ENCODE measurements at regions not wholly inside any gene's neighbourhood (a gene's known extent, or its start where the extent isn't known, plus 50 kb on each side); places are given as distances from the start of the nearest gene placed in this dataset.

DNA sequence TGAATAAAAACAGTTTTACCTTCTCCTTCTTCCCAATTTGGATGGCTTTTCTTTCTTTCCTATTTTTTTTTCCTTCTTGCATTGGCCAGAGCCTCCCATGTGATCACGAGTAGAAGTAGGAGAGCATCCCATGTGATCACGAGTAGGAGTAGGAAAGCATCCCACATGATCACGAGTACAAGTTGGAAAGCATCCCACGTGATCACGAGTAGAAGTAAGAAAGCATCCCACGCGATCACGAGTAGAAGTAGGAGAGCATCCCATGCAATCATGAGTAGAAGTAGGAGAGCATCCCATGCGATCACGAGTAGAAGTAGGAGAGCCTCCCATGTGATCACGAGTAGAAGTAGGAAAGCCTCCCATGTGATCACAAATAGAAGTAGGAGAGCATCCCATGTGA is 218.6 kb downstream of the DLL1 start:
- H3K9me3 ChIP-seq, result peaks cover 0 to 9% (median 0%) of the 10 kb centered on the region in 3 donors
- H3K27ac ChIP-seq, result no peak overlapping the region
- TF ChIP-seq, protein P1, sequence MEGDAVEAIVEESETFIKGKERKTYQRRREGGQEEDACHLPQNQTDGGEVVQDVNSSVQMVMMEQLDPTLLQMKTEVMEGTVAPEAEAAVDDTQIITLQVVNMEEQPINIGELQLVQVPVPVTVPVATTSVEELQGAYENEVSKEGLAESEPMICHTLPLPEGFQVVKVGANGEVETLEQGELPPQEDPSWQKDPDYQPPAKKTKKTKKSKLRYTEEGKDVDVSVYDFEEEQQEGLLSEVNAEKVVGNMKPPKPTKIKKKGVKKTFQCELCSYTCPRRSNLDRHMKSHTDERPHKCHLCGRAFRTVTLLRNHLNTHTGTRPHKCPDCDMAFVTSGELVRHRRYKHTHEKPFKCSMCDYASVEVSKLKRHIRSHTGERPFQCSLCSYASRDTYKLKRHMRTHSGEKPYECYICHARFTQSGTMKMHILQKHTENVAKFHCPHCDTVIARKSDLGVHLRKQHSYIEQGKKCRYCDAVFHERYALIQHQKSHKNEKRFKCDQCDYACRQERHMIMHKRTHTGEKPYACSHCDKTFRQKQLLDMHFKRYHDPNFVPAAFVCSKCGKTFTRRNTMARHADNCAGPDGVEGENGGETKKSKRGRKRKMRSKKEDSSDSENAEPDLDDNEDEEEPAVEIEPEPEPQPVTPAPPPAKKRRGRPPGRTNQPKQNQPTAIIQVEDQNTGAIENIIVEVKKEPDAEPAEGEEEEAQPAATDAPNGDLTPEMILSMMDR (IDR thresholded peaks at IDR 0.05), result no peak
- TF ChIP-seq POLR2A (IDR thresholded peaks at IDR 0.05), result no peak
- TF ChIP-seq EP300 (IDR thresholded peaks at IDR 0.05), result no peak
- H3K4me1 ChIP-seq, result no peaks in the 10 kb centered on the region
- H3K36me3 ChIP-seq, result no peaks in the 10 kb centered on the region
- no peak for ATAC-seq
- 83 to 85% methylated on average over 8 to 9 of the region's 11 CpGs for WGBS, 2 donors (ENCODE audit: low coverage in 1 of 2)
- H3K4me3 ChIP-seq, result no peak overlapping the region
- H3K27me3 ChIP-seq, result peaks cover 6% of the 10 kb centered on the region

DNA sequence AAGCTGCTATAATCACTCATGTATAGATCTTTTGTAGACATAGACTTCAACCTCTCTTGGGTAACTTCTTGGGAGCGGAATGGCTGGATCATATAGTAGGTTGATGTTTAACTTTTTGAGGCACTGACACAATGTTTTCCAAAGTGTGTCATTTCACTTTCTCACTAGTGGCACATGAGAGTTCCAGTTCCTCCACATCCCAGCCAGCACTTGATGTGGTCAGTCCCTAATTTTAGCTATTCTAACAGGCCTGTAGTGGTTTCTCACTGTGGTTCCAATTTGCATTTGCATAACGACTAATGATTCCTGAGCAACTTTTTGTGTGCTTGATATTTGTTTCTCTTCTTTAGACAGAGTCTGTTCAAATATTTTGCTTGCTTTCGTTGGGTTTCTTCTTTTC is 221.3 kb downstream of the DLL1 start:
- Histone ChIP-seq H3K36me3 (no peaks in the 10 kb centered on the region), H3K27me3 (peaks cover 6% of the 10 kb centered on the region), H3K27ac (no peak overlapping the region), H3K9me3 (peaks cover 0 to 9% (median 0%) of the 10 kb centered on the region in 3 donors), H3K4me3 (no peak overlapping the region), H3K4me1 (no peaks in the 10 kb centered on the region)
- 85 to 94% methylated on average over 3 of the region's 3 CpGs for WGBS, 2 donors (ENCODE audit: low coverage in 1 of 2)
- TF ChIP-seq EP300 (IDR thresholded peaks at IDR 0.05) (no peak), POLR2AphosphoS5 (IDR thresholded peaks at IDR 0.05) (no peak), POLR2A (IDR thresholded peaks at IDR 0.05) (no peak)
- TF ChIP-seq, protein P1 (IDR thresholded peaks at IDR 0.05), result no peak
- ATAC-seq, result no peak

DNA sequence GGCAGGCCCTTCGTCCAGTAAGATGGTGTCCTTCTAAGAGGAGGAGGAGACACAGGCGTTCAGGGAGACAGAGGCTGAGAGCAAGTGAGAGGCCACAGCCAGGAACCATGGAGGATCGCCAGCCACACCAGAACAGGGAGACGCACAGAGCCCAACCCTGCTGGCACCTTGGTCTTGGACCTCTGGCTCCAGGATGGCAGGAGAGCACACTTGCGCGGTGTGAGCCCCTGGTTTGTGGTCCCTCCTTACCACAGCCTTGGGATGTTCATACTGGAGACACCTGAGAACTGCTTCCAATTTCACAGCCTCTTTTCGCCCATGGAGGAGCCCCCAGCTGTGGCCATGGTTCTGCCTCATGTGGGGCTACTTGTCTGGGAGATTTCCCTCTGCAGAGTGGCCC is 222.4 kb downstream of the DLL1 start:
- peaks cover 0 to 9% (median 0%) of the 10 kb centered on the region in 3 donors for H3K9me3 ChIP-seq
- no peak overlapping the region for H3K27ac ChIP-seq
- TF ChIP-seq, protein P1 (IDR thresholded peaks at IDR 0.05), result no peak
- no peaks in the 10 kb centered on the region for H3K36me3 ChIP-seq
- 67% methylated on average over 3 of the region's 7 CpGs; no CpG with 5 or more reads in 1 of the 2 donors for WGBS, 2 donors (ENCODE audit: low coverage in 1 of 2)
- no peak overlapping the region for H3K4me3 ChIP-seq
- H3K27me3 ChIP-seq, result peaks cover 6% of the 10 kb centered on the region
- no peaks in the 10 kb centered on the region for H3K4me1 ChIP-seq
- ATAC-seq, result no peak

DNA sequence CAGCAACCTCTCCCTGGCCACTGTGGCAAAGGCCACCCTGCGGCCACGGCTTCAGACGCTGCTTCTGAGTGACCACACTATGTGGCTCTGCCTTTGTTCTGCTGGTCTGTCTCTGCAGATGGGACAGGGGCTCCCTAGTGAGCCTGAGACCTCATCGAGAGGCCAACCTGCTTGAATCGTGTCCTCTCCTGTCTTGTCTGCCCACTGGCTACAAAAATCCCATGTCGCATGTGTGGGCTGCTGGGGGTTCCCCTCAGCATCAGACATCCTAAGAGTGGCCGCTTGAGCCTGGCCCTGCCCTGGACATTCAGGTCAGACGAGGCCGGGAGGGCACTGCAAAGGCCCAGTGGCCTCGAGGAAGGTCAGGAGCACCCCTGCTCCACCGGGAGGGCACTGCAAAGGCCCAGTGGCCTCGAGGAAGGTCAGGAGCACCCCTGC is 222.9 kb downstream of the DLL1 start:
- no peaks in the 10 kb centered on the region for H3K4me1 ChIP-seq
- peaks cover 6% of the 10 kb centered on the region for H3K27me3 ChIP-seq
- ATAC-seq, result no peak
- H3K27ac ChIP-seq, result no peak overlapping the region
- H3K4me3 ChIP-seq, result no peak overlapping the region
- no CpG with 5 or more reads among the region's 12 CpGs for WGBS, 2 donors (ENCODE audit: low coverage in 1 of 2)
- no peaks in the 10 kb centered on the region for H3K36me3 ChIP-seq
- TF ChIP-seq POLR2A (IDR thresholded peaks at IDR 0.05), result no peak
- no peak for TF ChIP-seq EP300 (IDR thresholded peaks at IDR 0.05)
- TF ChIP-seq, protein P1 (IDR thresholded peaks at IDR 0.05), result no peak
- TF ChIP-seq POLR2AphosphoS5 (IDR thresholded peaks at IDR 0.05), result no peak
- H3K9me3 ChIP-seq, result peaks cover 0 to 9% (median 0%) of the 10 kb centered on the region in 3 donors

DNA sequence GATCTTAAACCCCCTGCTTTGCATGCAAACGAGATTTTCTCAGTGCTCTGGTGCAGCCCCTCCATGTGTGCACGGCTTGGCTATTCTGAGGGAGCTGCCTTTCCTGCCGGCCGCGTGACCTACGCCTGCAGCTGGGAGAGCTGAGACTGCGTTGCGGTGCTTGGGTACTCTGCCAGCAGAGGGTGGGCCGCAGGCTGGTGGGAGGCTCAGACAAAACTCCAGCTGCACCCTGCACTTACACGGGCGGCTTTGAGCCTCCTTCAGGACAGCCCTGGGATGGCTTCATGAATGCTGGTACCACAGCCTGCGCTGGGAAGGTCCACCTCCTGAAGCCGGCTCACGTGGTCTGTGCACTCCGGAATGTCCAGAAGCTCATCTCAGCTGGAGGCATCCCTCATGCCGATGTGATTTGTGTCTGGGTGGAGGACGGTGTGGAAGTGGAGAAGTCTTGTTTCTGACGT is 223.7 kb downstream of the DLL1 start:
- H3K9me3 ChIP-seq, result peaks cover 0 to 9% (median 0%) of the 10 kb centered on the region in 3 donors
- no peak overlapping the region for H3K4me3 ChIP-seq
- peaks cover 6% of the 10 kb centered on the region for H3K27me3 ChIP-seq
- 20 to 23% methylated on average over 2 to 6 of the region's 18 CpGs for WGBS, 2 donors (ENCODE audit: low coverage in 1 of 2)
- no peaks in the 10 kb centered on the region for H3K36me3 ChIP-seq
- H3K27ac ChIP-seq, result no peak overlapping the region
- TF ChIP-seq POLR2A (IDR thresholded peaks at IDR 0.05), result no peak
- TF ChIP-seq POLR2AphosphoS5 (IDR thresholded peaks at IDR 0.05), result no peak
- TF ChIP-seq, protein P1 (IDR thresholded peaks at IDR 0.05), result no peak
- no peak for TF ChIP-seq EP300 (IDR thresholded peaks at IDR 0.05)
- no peaks in the 10 kb centered on the region for H3K4me1 ChIP-seq
- ATAC-seq, result no peak

All from gastroesophageal sphincter (tissue), 4 donors.